Endodermal cell (in vitro differentiated cells): ENCODE measurements at regions not wholly inside any gene's neighbourhood (a gene's known extent, or its start where the extent isn't known, plus 50 kb on each side); places are given as distances from the start of the nearest gene placed in this dataset.

Experiments
- DNase-seq: peaks from one replicate; pipeline ENCODE4 v3.0.0-alpha.2; 2017
- H3K27ac ChIP-seq: 2 replicates; pipeline ENCODE4 v1.5.1; 2013; ENCODE audit warnings: mild to moderate bottlenecking, low read depth, low read length, moderate library complexity
- H3K27me3 ChIP-seq: 2 replicates; pipeline ENCODE4 v1.6.1; 2013; ENCODE audit warnings: mild to moderate bottlenecking, low read length, moderate library complexity; ENCODE audit not compliant: insufficient read depth, control insufficient read depth, poor library complexity, severe bottlenecking
- H3K36me3 ChIP-seq: 2 replicates; pipeline ENCODE4 v1.7.0; 2013; ENCODE audit warnings: mild to moderate bottlenecking, low read length, moderate library complexity; ENCODE audit not compliant: control insufficient read depth, insufficient read depth
- H3K4me1 ChIP-seq: one replicate; pipeline ENCODE4 v1.7.0; 2013; ENCODE audit warnings: low read length; ENCODE audit not compliant: control insufficient read depth, insufficient read depth
- H3K4me3 ChIP-seq: 2 replicates; pipeline ENCODE4 v1.5.1; 2013; ENCODE audit warnings: mild to moderate bottlenecking, low read length, moderate library complexity
- H3K9ac ChIP-seq: 2 replicates; pipeline ENCODE4 v1.6.1; 2013; ENCODE audit warnings: mild to moderate bottlenecking, low read length, moderate library complexity; ENCODE audit not compliant: poor library complexity, severe bottlenecking; ENCODE audit errors: extremely low read depth
- H3K9me3 ChIP-seq: 2 replicates; pipeline ENCODE4 v1.6.1; 2013; ENCODE audit warnings: mild to moderate bottlenecking, low read length, moderate library complexity; ENCODE audit not compliant: control insufficient read depth
- H3K27ac Mint-ChIP-seq: 2 replicates; pipeline ENCODE4 v1.8.0; 2020; ENCODE audit warnings: mixed read lengths
- H3K27me3 Mint-ChIP-seq: 2 replicates; pipeline ENCODE4 v1.8.0; 2021; ENCODE audit warnings: mild to moderate bottlenecking, mixed read lengths; ENCODE audit not compliant: insufficient read depth
- H3K36me3 Mint-ChIP-seq: 2 replicates; pipeline ENCODE4 v1.8.0; 2020; ENCODE audit warnings: low read depth, mixed read lengths
- H3K4me1 Mint-ChIP-seq: 2 replicates; pipeline ENCODE4 v1.8.0; 2020; ENCODE audit warnings: mixed read lengths
- H3K4me3 Mint-ChIP-seq: 2 replicates; pipeline ENCODE4 v1.8.0; 2020; ENCODE audit warnings: mild to moderate bottlenecking, moderate library complexity, mixed read lengths
- H3K9me3 Mint-ChIP-seq: 2 replicates; pipeline ENCODE4 v1.8.0; 2020; ENCODE audit warnings: mild to moderate bottlenecking, mixed read lengths
- CTCF ChIP-seq: fragments of 200-600 bp; sonication (generic); conservative IDR thresholded peaks from 2 replicates; pipeline ENCODE4 v1.5.0; 2021; ENCODE audit warnings: antibody characterized with exemption, mild to moderate bottlenecking
- WGBS, 2 experiments: methylation state at CpG; one replicate each; pipeline versions ENCODE4 v1.1.5 to v1.1.7; 2013; ENCODE audit warnings: missing lambda C conversion rate in 2 of 2, mixed read lengths in 1 of 2; ENCODE audit not compliant: insufficient coverage in 1 of 2, insufficient read length in 1 of 2; 5-methylcytosine and 5-hydroxymethylcytosine counted together

DNA sequence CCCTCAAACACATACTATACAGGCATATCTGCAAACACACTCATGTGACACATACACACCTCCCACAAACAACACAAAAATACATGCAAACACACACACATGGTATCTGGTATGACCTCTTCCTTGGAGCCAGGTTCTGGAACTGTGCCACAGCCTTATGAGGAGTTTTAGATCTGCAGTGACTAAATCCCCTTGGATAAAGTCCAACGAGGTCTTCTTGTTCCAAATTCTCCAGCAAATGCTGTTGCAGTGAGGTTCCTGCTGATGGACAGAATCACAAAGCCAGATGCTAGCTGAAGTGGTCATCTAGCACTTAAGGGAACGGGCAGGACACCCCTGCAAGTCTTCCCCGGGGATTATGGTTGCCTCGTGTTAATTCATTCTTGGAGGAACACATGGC is 54.5 kb upstream of the DAPL1 start:
- no peak overlapping the region for H3K9ac ChIP-seq
- no peaks in the 10 kb centered on the region for H3K27me3 ChIP-seq
- peaks cover 2% of the 10 kb centered on the region for H3K4me1 ChIP-seq
- Mint-ChIP-seq H3K4me1 (peaks cover 18% of the 10 kb centered on the region), H3K27me3 (peaks cover 6% of the 10 kb centered on the region), H3K4me3 (no peak overlapping the region), H3K27ac (no peak overlapping the region), H3K9me3 (no peaks in the 10 kb centered on the region), H3K36me3 (no peaks in the 10 kb centered on the region)
- no peaks in the 10 kb centered on the region for H3K9me3 ChIP-seq
- H3K4me3 ChIP-seq = no peak overlapping the region
- 93 to 94% methylated on average over 4 of the region's 4 CpGs for WGBS, 2 experiments
- no peak for TF ChIP-seq CTCF
- H3K36me3 ChIP-seq = no peaks in the 10 kb centered on the region
- DNase-seq = no peak
- no peak overlapping the region for H3K27ac ChIP-seq

DNA sequence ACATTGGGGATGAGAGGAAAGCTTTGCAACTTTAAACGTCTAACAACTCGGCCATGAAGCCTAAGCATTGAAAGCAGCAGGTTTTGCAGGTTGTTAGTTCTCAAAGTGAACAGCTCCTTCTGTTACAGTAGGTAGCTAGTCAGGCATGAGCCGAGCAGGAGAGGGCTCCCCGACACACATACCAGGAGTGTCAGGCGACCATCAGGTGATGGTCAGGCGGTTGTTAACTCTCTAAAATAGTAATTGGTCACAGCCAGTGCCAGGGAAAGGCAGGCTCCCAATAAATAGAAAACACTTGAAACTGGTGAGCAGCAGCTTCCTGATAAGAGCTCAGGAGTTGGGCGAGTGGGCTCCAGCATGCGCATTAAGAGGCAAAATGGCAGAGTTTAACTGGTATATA is 53.5 kb upstream of the DAPL1 start:
- 87 to 91% methylated on average over 5 to 8 of the region's 8 CpGs for WGBS, 2 experiments

DNA sequence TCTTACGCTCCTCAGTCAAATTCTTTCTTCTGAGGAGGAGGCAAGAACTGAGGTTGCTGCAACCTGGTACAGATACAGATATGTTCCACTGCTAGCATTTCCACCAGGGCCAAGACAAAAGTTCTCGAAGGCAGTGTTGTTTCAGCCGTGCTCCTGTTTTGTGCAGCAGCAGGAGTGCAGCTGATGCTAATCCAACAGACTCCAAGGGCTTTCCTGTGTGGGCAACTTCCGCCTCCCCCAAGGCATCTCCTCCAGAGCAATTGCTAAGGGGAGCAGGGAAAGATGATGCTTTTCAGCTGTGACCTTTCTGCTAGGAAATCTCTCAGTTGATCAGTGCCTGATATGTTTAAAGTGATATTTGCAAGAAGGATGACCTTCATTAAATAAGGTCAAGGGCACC is 52.6 kb upstream of the DAPL1 start:
- no peak for TF ChIP-seq CTCF
- Mint-ChIP-seq H3K9me3 (no peaks in the 10 kb centered on the region), H3K36me3 (no peaks in the 10 kb centered on the region), H3K4me1 (peaks cover 26% of the 10 kb centered on the region), H3K27me3 (peaks cover 6% of the 10 kb centered on the region), H3K27ac (no peak overlapping the region), H3K4me3 (no peak overlapping the region)
- H3K9ac ChIP-seq = no peak overlapping the region
- no peaks in the 10 kb centered on the region for H3K27me3 ChIP-seq
- H3K36me3 ChIP-seq = no peaks in the 10 kb centered on the region
- H3K9me3 ChIP-seq = no peaks in the 10 kb centered on the region
- H3K4me3 ChIP-seq = no peak overlapping the region
- H3K4me1 ChIP-seq = peaks cover 2% of the 10 kb centered on the region
- WGBS, 2 experiments = 74 to 91% methylated on average over 3 to 4 of the region's 4 CpGs
- no peak for DNase-seq
- no peak overlapping the region for H3K27ac ChIP-seq

More for the DNA sequence above, 53.5 kb upstream of the DAPL1 start:
- no peaks in the 10 kb centered on the region for H3K9me3 ChIP-seq
- no peak overlapping the region for H3K27ac ChIP-seq
- no peak overlapping the region for H3K27ac Mint-ChIP-seq
- no peak overlapping the region for H3K4me3 Mint-ChIP-seq
- peaks cover 6% of the 10 kb centered on the region for H3K27me3 Mint-ChIP-seq
- H3K36me3 ChIP-seq = no peaks in the 10 kb centered on the region
- no peak overlapping the region for H3K9ac ChIP-seq
- no peak overlapping the region for H3K4me3 ChIP-seq
- H3K9me3 Mint-ChIP-seq = no peaks in the 10 kb centered on the region
- no peak for TF ChIP-seq CTCF
- peaks cover 24% of the 10 kb centered on the region for H3K4me1 Mint-ChIP-seq
- DNase-seq = no peak
- H3K36me3 Mint-ChIP-seq = no peaks in the 10 kb centered on the region
- H3K4me1 ChIP-seq = peaks cover 2% of the 10 kb centered on the region
- no peaks in the 10 kb centered on the region for H3K27me3 ChIP-seq
